ENCODE measurements at regions not wholly inside any gene's neighbourhood (a gene's known extent, or its start where the extent isn't known, plus 50 kb on each side); places are given as distances from the start of the nearest gene placed in this dataset.
A peak's percentile ranks its signal among the peaks of the same experiment; 100 is the strongest.

- no peak for DNase-seq
These were observed 54.7 kb upstream of the TRIM39 start for GRCh38 chr6:30272032-30272431.

GRCh38 chr6:30267423-30267822 is 54.2 kb upstream of the TRIM26 start:
- DNase-seq: no peak

GRCh38 chr6:30265594-30265993 is 52.4 kb upstream of the TRIM26 start:
- no peak for DNase-seq

GRCh38 chr6:30265181-30265580 is 52.0 kb upstream of the TRIM26 start:
- DNase-seq: no peak

- DNase-seq: no peak
These were observed 51.5 kb upstream of the TRIM26 start for GRCh38 chr6:30264743-30265142.

GRCh38 chr6:30263734-30264133 is 50.5 kb upstream of the TRIM26 start:
- peak in 1 of 2 donors; percentile 33 for DNase-seq
